Central memory CD8-positive, alpha-beta T cell (primary cell): ENCODE measurements at regions not wholly inside any gene's neighbourhood (a gene's known extent, or its start where the extent isn't known, plus 50 kb on each side); places are given as distances from the start of the nearest gene placed in this dataset.
"Not testable (repeated sequence)": the region's sequence is repeated elsewhere in the genome, so short reads cannot be mapped to it uniquely, and the experiment has no call there.

Experiments
- ATAC-seq: fragments of 150-1000 bp; cut with Tn5 transposase; replicated peaks from 2 replicates; pipeline ENCODE4 v1.10.0; 2022; ENCODE audit warnings: mild to moderate bottlenecking, moderate FRiP score, moderate number of reproducible peaks; ENCODE audit not compliant: poor library complexity, severe bottlenecking; ENCODE audit errors: extremely low read depth
- DNase-seq, 2 donors: peaks; one replicate each; pipeline ENCODE4 v3.0.0; 2021; ENCODE audit warnings: low spot score in 2 of 2
- H3K27ac Mint-ChIP-seq: one replicate; pipeline ENCODE4 v1.8.0; 2022; ENCODE audit warnings: low read depth, mild to moderate bottlenecking, moderate library complexity, mixed read lengths
- H3K27me3 Mint-ChIP-seq: one replicate; pipeline ENCODE4 v1.8.0; 2022; ENCODE audit warnings: mixed read lengths
- H3K36me3 Mint-ChIP-seq: one replicate; pipeline ENCODE4 v1.8.0; 2022; ENCODE audit warnings: mild to moderate bottlenecking, moderate library complexity, mixed read lengths; ENCODE audit not compliant: insufficient read depth
- H3K4me1 Mint-ChIP-seq: one replicate; pipeline ENCODE4 v1.8.0; 2022; ENCODE audit warnings: mixed read lengths
- H3K4me3 Mint-ChIP-seq: one replicate; pipeline ENCODE4 v1.8.0; 2022; ENCODE audit warnings: mild to moderate bottlenecking, moderate library complexity, mixed read lengths
- H3K9me3 Mint-ChIP-seq: one replicate; pipeline ENCODE4 v1.8.0; 2022; ENCODE audit warnings: mixed read lengths

GRCh38 chr10:65111059-65111458 is 1589.9 kb downstream of the REEP3 start:
- not testable (repeated sequence) for H3K27me3 Mint-ChIP-seq, H3K4me1 Mint-ChIP-seq, H3K36me3 Mint-ChIP-seq, H3K4me3 Mint-ChIP-seq, DNase-seq, ATAC-seq, H3K27ac Mint-ChIP-seq
- H3K9me3 Mint-ChIP-seq = peaks cover 29% of the 10 kb centered on the region

GRCh38 chr10:65112573-65112972 is 1591.4 kb downstream of the REEP3 start:
- H3K27me3 Mint-ChIP-seq = no peaks in the 10 kb centered on the region
- peaks cover 29% of the 10 kb centered on the region for H3K9me3 Mint-ChIP-seq
- no peak overlapping the region for H3K4me3 Mint-ChIP-seq
- DNase-seq (no peak), ATAC-seq (no peak)
- no peak overlapping the region for H3K27ac Mint-ChIP-seq
- no peaks in the 10 kb centered on the region for H3K4me1 Mint-ChIP-seq
- no peaks in the 10 kb centered on the region for H3K36me3 Mint-ChIP-seq

- Mint-ChIP-seq H3K9me3 (peaks cover 18% of the 10 kb centered on the region), H3K4me1 (no peaks in the 10 kb centered on the region), H3K36me3 (no peaks in the 10 kb centered on the region), H3K4me3 (no peak overlapping the region), H3K27me3 (no peaks in the 10 kb centered on the region), H3K27ac (no peak overlapping the region)
- no peak for DNase-seq
- ATAC-seq = no peak
These were observed 1601.9 kb downstream of the REEP3 start for GRCh38 chr10:65123120-65123519.

DNA sequence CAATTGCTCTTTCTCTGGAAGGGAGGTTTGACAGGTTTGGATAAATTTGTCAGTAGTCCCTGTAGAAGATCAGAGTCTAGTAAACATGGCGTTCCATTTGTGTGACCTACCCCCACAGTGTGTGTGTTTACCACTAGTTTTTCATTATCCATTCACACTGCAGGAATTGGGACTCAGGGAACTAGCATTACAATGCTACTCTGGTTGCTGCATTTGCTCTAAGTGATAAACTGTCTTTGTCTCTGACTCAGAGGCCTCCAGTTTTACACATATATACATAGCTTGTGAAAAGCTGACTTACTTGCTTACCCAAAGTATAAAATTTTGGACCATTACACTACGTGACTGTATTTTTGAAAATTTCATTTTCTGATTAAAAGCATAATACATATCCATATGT is 1604.0 kb downstream of the REEP3 start:
- no peak for DNase-seq
- no peak overlapping the region for H3K4me3 Mint-ChIP-seq
- no peaks in the 10 kb centered on the region for H3K4me1 Mint-ChIP-seq
- no peak overlapping the region for H3K27ac Mint-ChIP-seq
- ATAC-seq = no peak
- H3K36me3 Mint-ChIP-seq = no peaks in the 10 kb centered on the region
- peaks cover 11% of the 10 kb centered on the region for H3K9me3 Mint-ChIP-seq
- no peaks in the 10 kb centered on the region for H3K27me3 Mint-ChIP-seq

- no peak for DNase-seq
- Mint-ChIP-seq H3K36me3 (no peaks in the 10 kb centered on the region), H3K9me3 (peaks cover 11% of the 10 kb centered on the region), H3K27ac (no peak overlapping the region), H3K27me3 (no peaks in the 10 kb centered on the region), H3K4me3 (no peak overlapping the region), H3K4me1 (no peaks in the 10 kb centered on the region)
- ATAC-seq = no peak
These were observed 1605.1 kb downstream of the REEP3 start for GRCh38 chr10:65126288-65126687.

GRCh38 chr10:65128277-65128676 is 1607.1 kb downstream of the REEP3 start:
- DNase-seq (no peak), ATAC-seq (no peak)
- Mint-ChIP-seq H3K9me3 (peaks cover 10% of the 10 kb centered on the region), H3K4me1 (no peaks in the 10 kb centered on the region), H3K4me3 (no peak overlapping the region), H3K27ac (no peak overlapping the region), H3K27me3 (no peaks in the 10 kb centered on the region), H3K36me3 (no peaks in the 10 kb centered on the region)

GRCh38 chr10:65130162-65130758 is 1609.1 kb downstream of the REEP3 start:
- no peaks in the 10 kb centered on the region for H3K4me1 Mint-ChIP-seq
- H3K27me3 Mint-ChIP-seq = no peaks in the 10 kb centered on the region
- H3K4me3 Mint-ChIP-seq = no peak overlapping the region
- DNase-seq (no peak), ATAC-seq (no peak)
- H3K27ac Mint-ChIP-seq = no peak overlapping the region
- no peaks in the 10 kb centered on the region for H3K36me3 Mint-ChIP-seq
- H3K9me3 Mint-ChIP-seq = peaks cover 6% of the 10 kb centered on the region

GRCh38 chr10:65133652-65134051 is 1612.5 kb downstream of the REEP3 start:
- H3K27ac Mint-ChIP-seq = no peak overlapping the region
- no peak overlapping the region for H3K4me3 Mint-ChIP-seq
- ATAC-seq (no peak), DNase-seq (no peak)
- H3K9me3 Mint-ChIP-seq = no peaks in the 10 kb centered on the region
- no peaks in the 10 kb centered on the region for H3K4me1 Mint-ChIP-seq
- no peaks in the 10 kb centered on the region for H3K36me3 Mint-ChIP-seq
- no peaks in the 10 kb centered on the region for H3K27me3 Mint-ChIP-seq

- H3K4me3 Mint-ChIP-seq = no peak overlapping the region
- no peaks in the 10 kb centered on the region for H3K4me1 Mint-ChIP-seq
- H3K9me3 Mint-ChIP-seq = no peaks in the 10 kb centered on the region
- ATAC-seq (no peak), DNase-seq (no peak)
- no peaks in the 10 kb centered on the region for H3K27me3 Mint-ChIP-seq
- H3K36me3 Mint-ChIP-seq = no peaks in the 10 kb centered on the region
- no peak overlapping the region for H3K27ac Mint-ChIP-seq
These were observed 1614.3 kb downstream of the REEP3 start for GRCh38 chr10:65135508-65135907.

- H3K4me3 Mint-ChIP-seq = no peak overlapping the region
- peaks cover 11% of the 10 kb centered on the region for H3K9me3 Mint-ChIP-seq
- DNase-seq = no peak
- H3K36me3 Mint-ChIP-seq = no peaks in the 10 kb centered on the region
- H3K27ac Mint-ChIP-seq = no peak overlapping the region
- no peak for ATAC-seq
- no peaks in the 10 kb centered on the region for H3K4me1 Mint-ChIP-seq
- no peaks in the 10 kb centered on the region for H3K27me3 Mint-ChIP-seq
These were observed 1621.6 kb downstream of the REEP3 start for GRCh38 chr10:65142641-65143435.

- no peak overlapping the region for H3K27ac Mint-ChIP-seq
These were observed 1622.5 kb downstream of the REEP3 start for GRCh38 chr10:65143723-65144122.

DNA sequence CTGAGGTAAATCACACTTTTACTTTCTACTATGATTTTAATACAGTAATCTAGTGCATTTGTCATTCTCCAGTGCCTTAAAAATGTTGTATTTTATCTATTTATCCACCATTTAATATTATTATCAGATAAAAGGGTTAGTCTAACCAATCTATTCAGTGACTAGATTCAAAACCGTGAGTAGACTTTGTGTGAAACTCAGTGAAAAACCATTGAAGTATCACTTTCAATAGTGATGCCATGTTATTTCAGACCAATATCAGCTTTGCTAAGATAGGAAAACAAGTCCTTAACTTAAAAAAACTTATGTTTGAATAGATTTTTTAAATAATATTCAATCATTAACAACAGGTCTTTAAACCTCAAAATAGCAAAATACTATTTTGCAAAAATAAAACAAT is 1628.7 kb downstream of the REEP3 start:
- no peak overlapping the region for H3K4me3 Mint-ChIP-seq
- H3K27me3 Mint-ChIP-seq = no peaks in the 10 kb centered on the region
- DNase-seq (no peak), ATAC-seq (no peak)
- no peak overlapping the region for H3K27ac Mint-ChIP-seq
- H3K9me3 Mint-ChIP-seq = peaks cover 11% of the 10 kb centered on the region
- H3K36me3 Mint-ChIP-seq = no peaks in the 10 kb centered on the region
- H3K4me1 Mint-ChIP-seq = no peaks in the 10 kb centered on the region

More at GRCh38 chr10:65143723-65144122, 1622.5 kb downstream of the REEP3 start:
- H3K9me3 Mint-ChIP-seq = peaks cover 13% of the 10 kb centered on the region
- H3K36me3 Mint-ChIP-seq = no peaks in the 10 kb centered on the region
- H3K27me3 Mint-ChIP-seq = no peaks in the 10 kb centered on the region
- H3K4me1 Mint-ChIP-seq = no peaks in the 10 kb centered on the region
- ATAC-seq = no peak
- DNase-seq = no peak
- no peak overlapping the region for H3K4me3 Mint-ChIP-seq

DNA sequence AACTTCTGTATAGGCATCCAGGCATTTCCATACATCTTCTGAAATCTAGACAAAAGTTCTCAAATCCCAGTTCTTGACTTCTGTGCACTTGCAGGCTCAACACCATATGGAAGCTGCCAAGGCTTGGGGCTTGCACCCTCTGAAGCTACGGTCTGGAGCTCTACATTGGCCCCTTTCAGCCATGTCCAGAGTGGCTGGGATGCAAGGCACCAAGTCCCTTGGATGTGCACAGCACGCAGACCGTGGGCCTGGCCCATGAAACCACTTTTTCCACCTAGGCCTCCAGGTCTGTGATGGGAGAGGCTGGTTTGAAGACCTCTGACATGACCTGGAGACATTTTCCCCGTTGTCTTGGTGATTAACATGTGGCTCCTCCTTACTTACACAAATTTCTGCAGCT is 1645.1 kb downstream of the REEP3 start:
- no peaks in the 10 kb centered on the region for H3K36me3 Mint-ChIP-seq
- no peak overlapping the region for H3K27ac Mint-ChIP-seq
- DNase-seq (no peak), ATAC-seq (no peak)
- no peaks in the 10 kb centered on the region for H3K27me3 Mint-ChIP-seq
- peaks cover 28% of the 10 kb centered on the region for H3K9me3 Mint-ChIP-seq
- no peaks in the 10 kb centered on the region for H3K4me1 Mint-ChIP-seq
- no peak overlapping the region for H3K4me3 Mint-ChIP-seq
